ENCODE measurements at regions not wholly inside any gene's neighbourhood (a gene's known extent, or its start where the extent isn't known, plus 50 kb on each side); places are given as distances from the start of the nearest gene placed in this dataset.

DNA sequence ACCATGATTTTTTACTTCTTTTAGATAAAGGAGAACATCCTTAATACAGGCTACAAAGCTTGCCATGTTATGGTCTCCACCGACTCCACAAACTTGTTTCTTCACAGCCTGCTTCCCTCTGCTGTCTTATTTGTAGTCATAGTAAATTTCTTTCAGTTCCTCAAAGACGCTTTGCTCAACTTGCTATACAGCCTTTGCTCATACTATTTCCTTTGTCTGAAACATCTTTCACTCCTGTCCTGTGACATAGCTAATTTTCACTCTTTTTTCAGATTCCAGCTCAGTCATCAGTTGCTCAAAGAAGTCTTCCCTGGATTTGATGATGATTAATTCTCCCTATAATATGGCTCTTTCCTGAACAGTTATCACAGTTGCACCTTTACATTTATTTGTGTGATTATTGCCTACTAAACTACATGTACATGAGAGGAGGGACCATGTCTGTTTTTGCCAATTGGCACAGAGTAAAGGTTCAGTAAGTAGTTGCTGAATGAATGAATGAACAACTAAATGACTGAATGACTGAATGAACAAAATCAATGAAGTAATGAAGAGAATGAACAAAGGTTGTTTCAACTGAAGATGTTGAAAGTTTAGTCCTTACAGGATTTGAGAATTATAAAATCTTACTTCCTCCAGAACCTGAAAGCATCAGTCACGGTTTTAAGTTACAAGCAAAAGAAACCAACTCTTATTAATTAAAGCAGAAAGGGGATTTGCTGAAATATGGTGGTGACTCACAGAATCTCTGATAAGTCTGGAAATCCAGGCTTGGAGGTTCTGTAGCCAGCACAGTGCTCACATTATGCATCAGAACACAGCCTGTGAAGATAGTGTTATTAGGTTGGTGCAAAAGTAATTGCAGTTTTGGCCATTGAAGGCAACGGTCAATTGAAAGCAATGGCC is 186.4 kb upstream of the FAM98A start:
- DNase-seq (ENCODE audit: low spot score): no peak

- DNase-seq (ENCODE audit: low spot score): no peak
These were observed 185.4 kb upstream of the FAM98A start for GRCh38 chr2:33784488-33784887.

DNA sequence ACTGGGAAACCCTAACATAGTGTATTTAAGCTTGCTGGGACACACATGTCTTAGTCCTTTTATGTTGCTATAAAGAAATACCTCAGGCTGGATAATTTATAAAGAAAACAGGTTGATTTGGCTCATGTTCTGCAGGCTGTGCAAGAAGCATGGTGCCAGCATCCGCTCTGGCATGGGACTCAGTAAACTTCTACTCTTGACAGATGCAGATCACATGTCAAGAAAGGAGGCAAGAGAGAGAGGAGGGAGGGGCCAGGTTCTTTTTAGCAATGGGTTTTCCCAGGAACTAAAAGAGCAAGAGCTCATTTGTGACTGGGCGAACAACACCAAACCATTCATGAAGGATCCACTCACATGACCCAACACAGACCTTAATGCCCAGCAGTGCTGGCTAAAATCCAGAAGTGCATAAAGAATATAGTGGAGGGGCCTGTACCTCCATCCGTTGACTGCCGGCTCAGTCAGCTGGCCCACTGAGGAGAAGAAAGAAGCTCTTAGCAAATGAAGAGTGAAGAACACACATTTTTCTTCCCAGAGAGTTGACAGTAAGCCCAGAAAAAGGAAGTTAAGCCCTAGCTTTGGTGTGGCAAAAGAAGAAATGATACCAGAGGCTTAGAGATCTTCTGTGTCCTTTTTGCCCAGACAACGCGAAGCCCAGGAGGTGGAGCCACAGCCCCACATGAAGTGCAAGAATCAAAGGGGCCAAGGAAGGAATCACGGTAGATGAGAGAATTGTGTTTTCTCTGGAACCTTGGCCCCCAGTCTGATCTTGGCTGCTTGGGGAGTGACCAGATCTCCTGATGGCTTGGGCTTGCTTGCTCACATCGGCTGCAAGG is 183.5 kb upstream of the FAM98A start:
- no peak for DNase-seq (ENCODE audit: low spot score)

- DNase-seq (ENCODE audit: low spot score): no peak
These were observed 178.7 kb upstream of the FAM98A start for GRCh38 chr2:33777786-33778185.

- DNase-seq (ENCODE audit: low spot score): no peak
These were observed 176.2 kb upstream of the FAM98A start for GRCh38 chr2:33775306-33775705.

DNA sequence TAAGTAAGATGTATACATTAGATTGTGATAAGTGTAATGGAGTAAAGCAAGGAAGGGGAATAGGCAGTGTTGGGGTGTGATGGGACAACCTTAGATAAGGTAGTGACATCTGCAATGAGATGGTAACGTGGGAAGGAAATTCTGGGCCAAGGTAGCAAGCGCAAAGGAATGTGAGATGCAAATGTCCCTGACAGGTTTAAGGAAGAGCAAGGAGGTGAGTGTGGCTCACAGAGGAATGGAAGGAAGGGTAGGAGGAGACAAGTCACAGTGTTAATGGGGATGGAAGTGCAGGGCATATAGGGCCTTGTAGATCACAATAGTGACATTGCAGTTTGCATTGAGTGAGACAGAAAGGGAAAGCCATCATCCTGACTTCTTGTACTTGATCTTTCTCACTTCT is 170.9 kb upstream of the FAM98A start:
- no peak for DNase-seq (ENCODE audit: low spot score)

- no peak for DNase-seq (ENCODE audit: low spot score)
These were observed 167.1 kb upstream of the FAM98A start for GRCh38 chr2:33766175-33766574.

- DNase-seq (ENCODE audit: low spot score): no peak
These were observed 166.0 kb upstream of the FAM98A start for GRCh38 chr2:33765122-33765521.

GRCh38 chr2:33764551-33764950 is 165.5 kb upstream of the FAM98A start:
- no peak for DNase-seq (ENCODE audit: low spot score)

- no peak for DNase-seq (ENCODE audit: low spot score)
These were observed 164.7 kb upstream of the FAM98A start for GRCh38 chr2:33763671-33764310.

GRCh38 chr2:33762636-33763035 is 163.5 kb upstream of the FAM98A start:
- no peak for DNase-seq (ENCODE audit: low spot score)

GRCh38 chr2:33746208-33746800 is 147.2 kb upstream of the FAM98A start:
- no peak for DNase-seq (ENCODE audit: low spot score)

GRCh38 chr2:33735096-33735495 is 136.0 kb upstream of the FAM98A start:
- DNase-seq (ENCODE audit: low spot score): no peak

DNA sequence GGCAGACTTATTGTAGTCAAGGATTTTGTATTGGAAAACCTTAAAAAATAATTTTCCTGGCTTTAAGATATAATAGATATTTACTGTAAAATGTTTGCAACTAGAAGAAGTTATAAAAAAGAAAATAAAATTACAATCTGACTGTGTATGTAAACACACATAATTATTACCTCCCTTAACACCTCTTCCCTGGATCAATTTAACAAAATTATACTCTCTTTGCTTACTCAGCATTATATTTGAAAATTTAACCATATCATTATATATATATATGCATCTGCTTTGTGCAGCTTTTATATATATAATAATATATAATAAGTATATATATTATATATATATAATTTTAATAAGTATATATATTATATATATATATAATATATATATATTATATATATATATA is 131.7 kb upstream of the FAM98A start:
- DNase-seq (ENCODE audit: low spot score): no peak

- DNase-seq (ENCODE audit: low spot score): no peak
These were observed 131.1 kb upstream of the FAM98A start for GRCh38 chr2:33730193-33730592.

- DNase-seq (ENCODE audit: low spot score): no peak
These were observed 130.3 kb upstream of the FAM98A start for GRCh38 chr2:33729353-33729752.

DNA sequence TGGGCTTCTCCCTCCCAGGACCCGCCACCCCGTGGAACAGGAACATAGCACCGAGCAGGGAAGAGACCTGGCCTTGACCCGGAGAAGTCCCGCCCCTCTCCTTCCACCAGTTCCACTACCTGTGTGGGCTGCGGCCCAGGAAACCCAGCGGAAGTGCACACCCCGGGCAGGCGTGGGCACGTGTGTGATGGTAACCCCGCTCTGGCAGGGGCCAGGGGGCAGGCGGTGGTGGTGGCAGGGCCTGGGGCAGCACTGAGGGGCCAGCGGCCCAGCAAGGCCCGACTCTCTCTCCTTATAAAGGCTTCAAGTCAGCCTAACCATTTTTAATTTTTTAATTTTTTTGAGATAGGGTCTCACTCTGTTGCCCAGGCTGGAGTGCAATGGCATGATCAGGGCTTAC is 129.0 kb upstream of the FAM98A start:
- no peak for DNase-seq (ENCODE audit: low spot score)

DNA sequence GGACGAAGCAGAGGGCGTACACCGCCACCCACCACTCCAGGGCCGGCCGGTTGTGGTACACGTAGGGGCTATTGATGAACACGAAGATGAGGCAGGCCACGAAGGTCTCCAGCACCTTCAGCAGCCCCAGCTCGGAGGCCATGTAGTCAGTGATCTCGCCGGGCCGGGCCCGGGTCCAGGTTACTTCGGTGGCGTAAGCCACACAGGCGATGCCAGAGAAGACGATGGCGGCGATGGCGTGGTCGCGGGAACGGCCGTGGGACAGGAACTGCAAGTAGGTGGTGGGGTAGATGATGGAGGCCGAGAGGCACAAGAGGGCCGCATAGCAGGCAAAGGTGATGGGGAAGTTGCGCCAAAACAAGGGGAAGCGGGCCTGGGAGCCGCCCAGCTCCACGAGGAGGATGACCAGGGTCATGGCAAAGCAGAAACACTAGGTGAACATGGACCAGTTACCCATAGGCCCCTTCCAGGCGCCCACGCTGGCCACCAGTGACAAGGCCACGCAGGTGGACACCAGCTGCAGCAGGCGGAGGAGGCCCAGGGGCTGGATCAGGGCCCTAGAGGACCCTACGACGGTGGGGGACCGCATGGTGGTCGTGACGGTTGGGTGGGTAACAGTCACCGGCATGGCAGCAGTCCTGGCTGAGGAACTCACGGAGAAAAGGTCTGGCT is 128.4 kb upstream of the FAM98A start:
- no peak for DNase-seq (ENCODE audit: low spot score)

GRCh38 chr2:33726415-33726814 is 127.3 kb upstream of the FAM98A start:
- no peak for DNase-seq (ENCODE audit: low spot score)

DNA sequence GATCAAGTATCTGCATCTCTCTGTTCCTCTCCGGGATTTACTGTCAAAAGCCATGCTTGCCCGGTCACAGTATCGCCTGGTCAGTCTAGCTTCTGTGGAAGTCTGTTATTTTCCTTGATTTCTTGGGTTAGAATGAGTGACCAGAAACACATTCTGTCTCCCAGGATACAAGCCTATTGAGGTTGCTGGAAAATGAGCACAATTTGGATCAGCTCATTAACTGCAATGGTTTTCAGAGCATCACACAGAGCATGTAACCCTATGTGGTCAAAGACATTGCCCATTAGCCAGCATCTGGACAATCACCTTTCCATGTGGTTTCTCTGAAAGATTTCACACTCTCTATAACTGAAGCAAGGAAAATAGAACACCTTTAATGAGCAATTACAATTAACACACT is 124.2 kb upstream of the FAM98A start:
- no peak for DNase-seq (ENCODE audit: low spot score)

- DNase-seq (ENCODE audit: low spot score): no peak
These were observed 120.0 kb upstream of the FAM98A start for GRCh38 chr2:33719067-33719466.
